Loucy (cell line): ENCODE measurements at regions not wholly inside any gene's neighbourhood (a gene's known extent, or its start where the extent isn't known, plus 50 kb on each side); places are given as distances from the start of the nearest gene placed in this dataset.

Experiments used
- CTCF ChIP-seq: fragments of 200-600 bp; sonication (generic); conservative IDR thresholded peaks from 2 replicates; pipeline ENCODE4 v1.5.1; 2014; ENCODE audit warnings: mild to moderate bottlenecking, antibody characterized with exemption, low read length
- EZH2phosphoT487 ChIP-seq: fragments of 200-600 bp; IDR thresholded peaks from 2 replicates; pipeline ENCODE4 v1.6.1; 2018; ENCODE audit warnings: antibody characterized with exemption, mild to moderate bottlenecking, moderate library complexity, borderline replicate concordance

- TF ChIP-seq CTCF: no peak
- no peak for TF ChIP-seq EZH2phosphoT487
Measured at GRCh38 chr6:78430521-78430920, 436.8 kb upstream of the IRAK1BP1 start.
